ENCODE measurements at regions not wholly inside any gene's neighbourhood (a gene's known extent, or its start where the extent isn't known, plus 50 kb on each side); places are given as distances from the start of the nearest gene placed in this dataset.

DNA sequence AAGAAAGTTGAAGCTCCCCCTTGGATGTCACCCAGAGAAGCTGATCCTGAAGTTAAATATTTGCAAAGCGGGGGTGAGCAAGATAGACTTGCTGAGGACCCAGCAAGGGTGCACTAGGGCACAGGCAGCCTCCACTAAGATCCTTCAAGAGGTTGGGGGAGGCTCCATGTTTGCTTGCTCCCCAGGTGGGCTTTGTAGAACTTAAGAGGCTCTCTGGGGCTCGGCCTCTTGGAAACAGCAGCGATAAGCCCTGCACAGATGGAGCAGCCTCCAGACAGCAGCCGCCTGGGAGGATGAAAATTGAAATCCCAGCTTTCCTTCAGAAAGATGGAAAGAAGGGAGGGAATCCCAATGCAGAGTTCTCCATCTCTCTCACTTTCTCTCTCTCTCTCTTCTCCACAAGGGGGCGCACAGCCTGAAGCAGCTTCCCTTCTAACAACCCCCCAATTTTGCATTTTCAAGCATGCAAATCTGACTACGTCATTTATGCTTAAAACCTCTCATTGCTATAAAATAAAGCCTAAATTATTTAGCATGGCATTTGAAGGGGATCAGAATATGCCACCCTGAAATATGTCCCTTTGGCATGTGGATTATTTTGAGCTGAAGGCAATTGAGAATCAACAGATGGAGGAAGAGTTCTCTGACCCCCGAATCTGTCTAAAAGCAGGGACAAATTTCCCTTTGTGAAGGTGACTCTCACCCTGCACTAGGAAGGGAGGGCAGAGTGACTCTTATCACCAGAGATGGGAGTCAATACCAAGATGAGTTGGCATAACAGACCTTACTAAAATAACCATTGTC is 185.7 kb upstream of the KLHL29 start:
- no peak for DNase-seq

DNA sequence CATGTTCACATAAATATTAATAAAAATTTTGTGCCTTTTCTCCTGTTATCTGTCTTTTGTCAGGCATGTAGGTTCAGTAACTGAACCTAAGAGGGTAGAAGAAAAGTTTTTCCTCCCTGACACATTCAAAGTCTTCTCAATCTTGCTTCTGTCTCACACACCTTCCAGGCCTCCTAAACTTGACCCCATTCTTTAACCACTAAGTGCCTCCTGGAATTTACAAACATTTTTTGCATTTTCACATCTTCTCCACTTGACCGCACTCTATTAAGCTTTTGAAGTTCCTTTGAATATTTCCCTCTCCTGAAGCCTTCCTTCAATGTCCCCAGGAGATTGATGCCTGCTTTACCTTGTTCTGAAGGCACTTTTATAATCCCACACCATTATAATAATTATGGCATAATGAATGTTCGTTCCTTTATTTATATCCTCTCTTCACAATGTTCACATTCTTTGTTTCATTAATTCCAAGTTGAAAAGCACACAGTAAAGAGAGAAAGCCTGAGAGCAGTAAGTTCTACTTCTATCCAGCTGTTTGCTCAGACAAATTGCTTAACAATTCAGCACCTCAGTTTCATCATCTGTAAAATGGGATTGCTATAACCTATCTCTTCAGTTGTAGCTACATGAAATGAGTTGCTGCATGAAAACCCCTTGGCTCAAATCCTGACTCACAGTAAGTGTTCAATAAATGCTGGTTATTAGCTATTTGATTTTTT is 184.8 kb upstream of the KLHL29 start:
- no peak for DNase-seq

DNA sequence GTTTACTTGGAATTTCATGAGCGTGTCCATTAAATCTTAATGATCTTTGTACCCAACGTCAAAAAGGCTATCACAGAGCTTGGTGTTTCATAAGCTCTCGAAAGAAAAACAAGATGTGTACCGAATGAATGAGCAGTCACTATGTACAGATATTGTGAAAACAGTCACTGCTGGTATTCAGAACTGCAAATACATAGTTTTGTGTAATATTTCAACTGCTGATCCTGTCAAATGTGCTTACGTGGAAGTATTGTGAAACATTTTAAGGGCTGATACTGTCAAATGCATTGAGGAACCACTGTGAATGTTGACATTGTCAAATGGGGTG is 184.2 kb upstream of the KLHL29 start:
- DNase-seq = no peak

DNA sequence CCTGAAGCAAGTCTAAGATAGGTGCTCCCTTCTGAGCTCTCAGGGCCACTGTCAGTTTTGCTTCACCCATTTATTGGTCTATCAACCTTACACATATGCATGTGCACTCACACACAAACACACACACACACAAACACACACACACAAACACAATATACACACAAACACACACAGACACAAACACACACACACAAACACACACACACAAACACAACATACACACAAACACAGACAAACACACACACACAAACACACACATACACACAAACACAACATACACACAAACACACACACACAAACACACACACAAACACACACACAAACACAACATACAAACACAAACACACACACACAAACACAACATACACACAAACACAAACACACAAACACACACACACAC is 181.6 kb upstream of the KLHL29 start:
- no peak for DNase-seq

DNA sequence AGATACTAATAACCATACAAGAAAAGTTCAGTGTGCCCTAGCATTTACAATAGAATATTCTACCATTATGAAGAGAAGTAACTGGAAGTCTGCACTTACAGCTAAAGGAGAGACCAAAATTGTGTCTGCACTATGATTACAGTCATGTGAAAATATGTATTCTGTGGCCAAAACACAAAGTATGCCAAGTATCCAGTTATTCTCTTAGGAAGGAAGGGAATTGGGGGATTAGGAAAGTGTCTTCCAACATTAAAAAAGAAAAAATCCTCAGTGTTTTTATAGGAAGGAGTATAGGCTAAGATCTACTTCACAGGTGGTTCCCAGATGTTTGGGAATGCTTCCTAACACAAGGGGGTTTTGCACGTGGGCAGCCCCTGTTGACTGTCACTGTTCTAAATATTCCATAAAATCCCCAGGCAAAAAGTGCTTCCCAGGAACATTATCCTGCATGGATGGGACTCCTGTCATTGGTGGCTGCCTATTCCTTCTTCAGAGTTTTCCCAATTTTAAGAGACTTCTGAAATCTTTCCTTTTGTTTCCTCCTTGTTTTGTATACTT is 180.2 kb upstream of the KLHL29 start:
- DNase-seq = no peak

DNA sequence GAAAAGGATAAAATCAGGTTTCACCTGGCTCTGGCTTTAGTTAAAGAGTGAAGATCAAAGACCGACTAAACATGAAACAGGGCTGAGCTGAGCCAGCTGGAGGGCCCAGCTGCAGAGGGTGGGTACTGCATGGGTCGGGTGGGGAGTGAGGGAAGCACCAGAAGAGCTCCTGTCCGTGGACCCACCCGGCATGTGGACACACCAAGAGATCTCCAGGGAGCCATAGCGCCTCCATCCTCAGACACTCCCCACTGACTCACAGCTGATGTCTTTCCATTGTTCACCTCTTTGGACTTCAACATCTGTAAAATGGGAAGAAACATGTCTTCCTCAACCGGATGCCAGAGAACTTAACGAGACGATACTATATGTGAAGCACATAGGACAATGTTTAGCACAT is 178.3 kb upstream of the KLHL29 start:
- DNase-seq = no peak

DNA sequence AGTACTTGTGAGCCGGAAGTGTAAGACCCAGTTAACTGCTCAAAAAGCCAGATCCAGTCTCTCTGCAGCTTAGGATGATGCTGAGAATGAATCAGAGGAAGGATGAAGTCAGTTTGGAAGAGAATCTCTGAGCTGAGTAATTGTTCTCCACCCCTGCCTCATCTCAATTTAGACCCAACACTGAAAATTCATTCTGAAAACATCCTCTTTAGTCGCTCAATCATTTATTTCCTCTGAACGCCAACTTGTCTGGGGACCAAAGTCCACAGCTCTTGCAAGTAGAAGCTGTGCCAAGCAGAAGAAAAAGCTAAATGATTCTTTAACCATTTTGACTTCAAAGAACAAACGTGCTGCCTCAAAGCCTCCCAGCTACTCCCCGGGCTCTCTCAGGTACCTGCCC is 177.1 kb upstream of the KLHL29 start:
- DNase-seq = no peak

DNA sequence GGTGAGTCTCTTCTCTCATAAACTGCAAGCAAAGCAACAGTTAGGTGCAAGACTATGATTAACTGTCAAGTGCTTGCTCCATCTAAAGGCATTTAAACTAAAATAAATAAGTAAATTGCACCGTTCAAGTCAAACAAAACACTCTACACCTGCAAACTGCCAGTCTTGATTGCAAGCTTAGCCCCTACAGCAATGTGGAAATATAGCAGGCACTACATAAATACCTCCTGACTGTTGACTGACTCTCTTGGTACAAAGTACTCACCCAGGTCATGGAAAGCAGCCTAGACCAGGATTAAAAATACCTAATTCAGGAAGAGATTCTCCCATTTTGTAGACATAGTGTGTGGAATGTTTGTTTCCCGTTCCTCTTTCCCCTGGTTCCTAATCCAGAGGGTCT is 176.6 kb upstream of the KLHL29 start:
- DNase-seq = no peak

DNA sequence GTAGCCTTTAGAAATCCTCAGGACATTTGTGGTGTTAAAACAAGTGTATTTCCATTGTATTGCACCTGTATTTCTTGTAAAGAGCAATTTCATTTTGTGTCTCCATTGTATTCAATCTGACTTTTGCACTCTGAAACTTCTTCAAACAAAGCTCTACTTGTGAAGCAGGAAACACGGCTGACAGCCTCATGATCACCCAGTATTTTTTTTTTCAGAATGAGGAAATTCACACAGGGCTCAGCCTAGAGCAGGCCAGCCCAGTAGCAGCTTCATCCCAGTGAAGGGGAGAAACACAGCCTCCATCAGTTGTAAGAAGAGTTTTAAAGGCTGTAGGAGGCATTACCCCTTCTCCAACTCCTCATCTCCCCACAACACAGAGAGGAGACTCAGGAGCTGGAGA is 175.9 kb upstream of the KLHL29 start:
- no peak for DNase-seq

DNA sequence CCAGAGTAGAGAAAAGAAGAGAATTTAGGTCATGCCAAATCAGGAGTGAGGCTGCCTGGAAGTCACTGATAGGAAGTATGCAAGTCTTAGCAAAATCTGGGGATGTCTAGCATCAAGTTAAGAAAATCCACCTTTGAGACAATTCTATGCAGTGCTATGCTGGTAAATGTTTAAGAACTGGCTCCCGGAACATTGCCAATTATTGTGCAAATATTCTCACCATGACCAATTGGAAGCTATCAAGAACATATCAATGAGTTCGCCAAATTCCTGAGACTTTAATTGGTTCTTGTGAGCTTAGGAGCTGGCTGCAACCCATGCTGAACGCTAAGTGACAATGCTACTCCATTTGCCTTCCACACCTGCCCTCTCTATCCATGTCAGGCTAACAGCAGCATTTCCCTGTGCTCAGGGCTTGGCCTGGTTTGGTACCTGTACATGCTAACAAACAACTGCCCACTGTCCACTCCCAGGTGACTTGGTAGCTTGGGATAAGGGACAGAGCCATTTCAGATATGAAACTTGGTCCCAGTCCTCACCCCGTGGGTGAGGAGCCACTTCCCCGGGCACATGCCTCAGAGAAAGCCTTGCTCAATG is 172.9 kb upstream of the KLHL29 start:
- DNase-seq = no peak

DNA sequence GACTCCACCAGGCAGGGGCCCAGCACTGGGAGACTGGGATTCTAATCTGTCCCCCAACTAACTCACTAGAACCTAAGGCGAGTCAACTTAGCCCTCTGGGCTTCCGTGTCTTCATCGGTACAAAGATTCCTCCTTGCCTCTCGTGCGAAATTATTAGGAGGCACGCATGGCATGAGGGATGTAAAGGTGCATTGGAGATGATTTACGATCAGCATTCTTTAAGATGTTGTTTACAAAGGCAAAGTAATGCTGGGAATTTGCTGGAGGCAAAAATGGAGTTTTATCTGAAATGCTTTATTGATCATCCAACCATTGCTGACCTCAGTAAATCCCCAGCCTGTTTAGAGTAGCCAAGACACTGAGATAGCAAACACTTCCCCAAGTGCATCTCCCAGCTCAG is 171.8 kb upstream of the KLHL29 start:
- no peak for DNase-seq

DNA sequence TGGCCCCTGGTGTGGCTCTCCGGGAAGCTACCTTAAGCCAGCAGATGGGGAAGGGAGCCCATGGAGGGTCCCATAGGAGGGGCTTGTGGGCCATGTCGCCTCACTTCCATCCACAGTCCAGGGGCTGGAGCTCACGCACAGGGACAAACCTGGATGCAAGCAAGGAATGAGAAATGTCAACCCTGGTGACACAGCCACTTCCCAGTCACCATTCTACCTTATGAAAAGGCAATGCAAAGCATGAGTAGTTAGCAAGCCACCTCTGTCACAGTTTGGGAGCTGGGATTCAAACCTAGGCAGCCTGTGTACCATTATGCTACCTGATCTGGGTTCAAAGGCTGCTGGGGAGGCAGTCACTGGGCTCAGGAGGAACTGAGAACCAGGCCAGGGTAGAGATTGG is 170.0 kb upstream of the KLHL29 start:
- DNase-seq = no peak

DNA sequence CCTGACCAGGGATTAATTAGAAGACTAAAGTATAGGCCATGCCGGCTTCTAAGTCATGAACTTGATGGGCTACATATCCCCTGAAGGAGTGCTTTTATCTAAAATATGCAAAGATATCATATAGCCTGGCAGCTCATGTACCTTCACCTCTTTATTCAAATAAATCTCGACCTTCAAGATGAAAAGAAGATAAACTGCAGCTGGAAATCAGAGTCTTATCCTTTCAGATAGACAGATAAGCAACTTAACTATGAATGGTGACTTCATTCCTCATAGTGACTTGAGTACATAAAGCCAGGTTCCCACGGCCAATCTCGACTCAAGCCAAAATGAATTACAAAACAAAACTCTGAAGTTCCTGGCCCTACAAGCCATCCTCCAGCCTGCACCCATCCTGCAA is 165.3 kb upstream of the KLHL29 start:
- DNase-seq = no peak

DNA sequence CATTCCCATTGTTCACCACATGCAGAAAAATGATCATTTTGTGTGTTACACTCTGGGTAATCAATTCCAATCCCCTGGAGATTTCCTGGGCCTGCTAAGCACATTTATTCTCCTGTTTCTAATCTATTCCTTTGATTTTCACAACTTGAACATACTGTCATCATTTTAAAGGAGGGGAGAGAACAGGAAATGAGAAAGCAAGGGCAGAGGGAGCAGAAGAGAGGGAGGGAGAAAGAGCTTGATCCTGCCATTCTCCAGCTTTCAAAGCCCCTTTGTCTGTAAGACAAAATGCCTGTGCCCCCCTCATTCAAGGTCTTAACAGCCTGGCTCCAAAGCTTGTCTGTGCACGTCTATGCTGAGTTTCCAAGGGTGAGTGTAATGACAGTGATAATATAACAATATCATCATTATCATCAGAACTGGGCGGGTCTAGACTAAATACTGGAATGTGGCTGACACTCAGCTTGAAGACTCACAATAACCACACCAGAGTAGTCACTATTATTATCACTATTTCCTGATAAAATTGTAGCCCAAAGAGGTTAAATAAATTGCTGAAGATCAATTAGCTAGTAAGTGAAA is 164.4 kb upstream of the KLHL29 start:
- no peak for DNase-seq

DNA sequence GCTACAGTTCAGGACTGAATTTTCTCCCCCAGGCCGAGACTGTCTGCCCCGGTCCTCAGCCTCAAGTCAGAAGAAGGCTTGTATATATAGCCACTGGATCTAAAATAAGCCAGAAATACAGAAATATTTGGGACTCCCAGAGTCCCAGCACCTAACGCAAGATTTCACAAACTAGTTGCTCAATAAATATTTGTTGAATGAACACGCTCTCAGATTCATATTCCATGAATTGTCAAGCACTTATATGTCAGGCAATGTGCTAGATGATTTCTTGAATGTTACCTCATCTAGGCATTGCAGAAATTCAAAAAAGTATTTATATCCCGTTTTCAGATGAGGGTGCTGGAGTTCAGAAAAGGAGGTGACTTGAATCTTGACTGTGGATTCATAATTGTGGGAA is 163.7 kb upstream of the KLHL29 start:
- no peak for DNase-seq

DNA sequence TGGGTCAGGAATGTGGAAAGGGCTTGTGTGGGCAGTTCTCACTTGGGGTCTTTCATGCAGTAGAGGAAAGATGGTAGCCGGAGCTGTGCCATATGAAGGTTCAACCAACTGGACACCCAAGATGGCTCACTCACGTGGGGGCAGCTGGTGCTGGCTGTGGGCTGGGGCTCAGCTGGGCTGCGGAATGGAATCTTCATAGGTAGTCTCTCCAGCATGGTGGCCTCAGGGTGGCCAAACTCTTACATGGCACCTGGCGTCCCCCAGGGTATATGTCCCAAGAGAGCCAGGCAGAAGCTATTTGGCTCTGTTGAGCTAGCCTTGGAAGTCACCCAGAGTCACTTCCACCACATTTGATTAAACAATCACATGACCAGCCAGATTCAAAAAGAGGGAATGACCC is 163.1 kb upstream of the KLHL29 start:
- DNase-seq = no peak

DNA sequence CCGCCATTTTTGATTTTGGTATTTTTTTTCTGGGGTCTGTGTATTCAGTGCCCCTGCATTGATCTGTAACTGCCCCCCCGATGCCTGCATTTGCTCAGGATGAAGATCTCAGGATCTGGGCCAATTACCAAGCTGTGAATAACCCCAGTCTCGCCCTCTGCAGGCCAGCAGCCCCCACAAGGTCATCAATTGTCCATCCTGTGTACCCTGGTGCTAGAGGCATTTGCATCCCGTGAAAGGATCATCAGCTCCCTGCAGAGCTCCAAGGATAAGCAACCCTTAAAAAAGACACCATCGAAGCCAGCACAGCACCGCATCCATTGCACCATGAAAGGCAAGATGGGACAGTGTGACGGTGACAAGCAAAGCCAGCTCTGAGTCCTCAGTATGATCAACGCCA is 154.1 kb upstream of the KLHL29 start:
- no peak for DNase-seq

DNA sequence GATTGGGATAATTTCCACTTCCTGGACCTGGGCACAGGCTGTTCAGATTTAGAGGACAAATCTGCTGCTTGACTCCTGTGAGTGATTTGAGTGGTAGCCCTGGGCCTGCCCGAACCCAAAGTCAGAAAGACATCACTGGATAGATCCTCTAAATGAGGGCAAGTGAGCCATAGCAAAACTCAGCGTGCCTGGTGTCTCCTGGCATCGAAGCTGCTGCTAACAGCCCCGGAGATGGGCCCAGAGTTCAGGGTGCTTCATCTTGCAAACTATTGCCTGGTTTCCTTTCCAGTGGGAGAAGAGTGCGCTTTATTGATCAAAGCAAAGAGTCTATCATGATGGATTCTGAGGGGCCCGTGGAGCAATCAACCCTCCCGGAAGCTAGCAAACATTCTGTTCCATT is 153.1 kb upstream of the KLHL29 start:
- DNase-seq = no peak

DNA sequence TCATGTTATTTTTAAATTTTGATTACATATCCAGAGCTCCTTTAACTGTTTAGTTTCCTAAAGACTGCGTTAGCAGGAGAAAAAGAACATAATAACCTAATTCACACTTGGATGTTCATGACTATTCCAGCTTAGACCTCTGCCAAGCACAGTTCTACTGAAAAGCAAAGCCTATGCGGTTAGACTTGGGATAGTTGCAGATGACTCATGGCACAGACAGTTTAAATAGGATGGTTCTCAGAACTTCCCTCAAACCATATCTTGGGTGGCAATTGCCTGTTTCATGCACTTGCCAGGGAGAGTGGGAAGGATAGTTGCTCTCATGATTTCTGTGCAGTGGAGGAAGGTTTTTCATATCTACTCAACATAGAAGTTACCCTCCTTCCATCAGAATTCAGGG is 149.7 kb upstream of the KLHL29 start:
- DNase-seq = no peak

DNA sequence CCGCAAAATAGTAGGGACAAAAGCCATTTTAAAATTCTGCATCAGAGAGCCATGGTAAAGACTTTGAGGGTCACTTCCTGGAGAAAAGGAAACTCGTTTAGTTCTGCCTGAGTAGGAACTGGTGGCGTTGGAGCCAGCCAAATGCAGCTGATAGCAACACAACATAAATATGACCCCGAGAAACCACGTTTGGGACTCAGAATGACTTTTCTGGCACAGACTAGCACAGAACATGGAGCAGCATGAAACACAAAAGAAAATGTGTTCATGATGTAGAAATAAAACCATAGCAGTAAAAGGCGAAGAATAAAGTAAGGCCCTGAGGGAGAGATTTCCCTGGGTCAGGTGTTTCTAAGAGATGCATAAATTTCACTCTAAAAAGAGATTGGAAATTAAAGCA is 149.2 kb upstream of the KLHL29 start:
- DNase-seq = no peak

DNA sequence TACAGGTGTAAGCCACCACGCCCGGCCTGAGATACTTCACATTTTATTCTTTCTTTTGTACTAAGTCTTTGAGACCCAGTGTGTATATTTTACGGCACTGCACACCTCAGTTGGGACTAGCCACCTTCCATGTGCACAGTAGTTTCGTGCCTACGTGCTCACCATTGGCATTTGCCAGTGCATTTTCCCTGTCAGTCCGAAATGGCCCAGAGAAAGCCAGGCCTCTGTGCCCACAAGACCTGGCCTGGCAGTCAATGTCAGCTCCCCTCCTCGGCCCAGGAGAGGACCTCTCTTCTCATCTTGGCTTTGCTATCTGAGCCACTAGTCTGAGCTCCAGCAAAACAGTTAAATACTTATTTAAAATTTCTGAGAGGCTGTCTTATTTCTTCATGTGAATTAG is 147.8 kb upstream of the KLHL29 start:
- no peak for DNase-seq

DNA sequence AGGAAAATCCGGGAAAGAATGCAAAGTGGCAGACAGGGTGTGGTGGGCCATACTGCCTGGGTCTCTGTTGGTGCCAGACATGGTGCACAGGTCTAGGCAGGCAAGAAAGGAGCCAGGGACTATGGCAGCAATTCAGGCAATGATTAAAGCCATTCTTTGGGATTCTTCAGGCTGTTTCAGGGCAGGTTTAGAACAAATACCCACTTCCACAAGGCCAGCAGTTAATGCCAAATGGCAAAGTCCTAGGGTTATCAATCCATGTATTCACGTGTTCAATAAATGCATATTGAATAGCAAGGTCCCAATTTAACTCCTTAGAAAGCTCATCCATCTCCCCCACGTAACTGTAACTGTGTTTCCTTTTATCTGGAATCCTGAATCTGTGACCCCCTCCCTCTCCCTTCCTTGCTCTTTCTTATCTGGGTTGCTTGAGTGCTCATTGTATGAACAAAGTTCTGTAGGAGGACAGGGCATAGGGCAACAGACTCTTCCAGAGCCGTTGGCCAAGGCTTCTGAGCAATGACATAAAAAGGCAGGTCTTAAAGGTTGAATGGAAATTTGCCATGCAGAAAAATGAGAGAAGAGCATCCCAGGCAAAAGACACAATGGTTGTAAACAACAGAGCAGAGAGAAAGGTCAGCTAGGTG is 146.8 kb upstream of the KLHL29 start:
- no peak for DNase-seq

DNA sequence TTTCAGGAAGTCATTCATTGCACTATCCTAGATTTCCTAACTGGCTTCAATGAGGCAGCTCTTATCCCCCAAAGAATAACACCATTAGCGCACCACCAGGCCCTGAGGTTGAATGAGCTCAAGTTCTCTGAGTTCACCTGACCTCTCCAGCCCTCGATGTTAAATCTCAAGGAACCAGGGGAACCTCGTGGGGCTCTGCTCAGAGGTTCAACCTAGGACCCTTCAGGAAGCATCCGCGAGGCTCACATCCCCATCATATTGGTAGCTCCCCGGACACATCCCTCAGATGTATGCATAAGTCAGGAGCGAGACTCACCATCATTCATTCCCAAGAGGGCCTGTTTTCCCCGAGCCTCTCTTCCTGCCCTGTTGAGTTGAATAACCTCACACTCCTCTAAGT is 145.6 kb upstream of the KLHL29 start:
- no peak for DNase-seq
